Osteocyte (in vitro differentiated cells): ENCODE measurements at regions not wholly inside any gene's neighbourhood (a gene's known extent, or its start where the extent isn't known, plus 50 kb on each side); places are given as distances from the start of the nearest gene placed in this dataset.
A peak's percentile ranks its signal among the peaks of the same experiment; 100 is the strongest.

Source experiments
- DNase-seq: peaks from one replicate; pipeline ENCODE4 v3.0.0; 2021; ENCODE audit warnings: mixed read lengths; ENCODE audit not compliant: unreplicated experiment; ENCODE audit errors: extremely low spot score
- H3K27ac Mint-ChIP-seq: one replicate; pipeline ENCODE4 v1.8.0; 2021; ENCODE audit warnings: mild to moderate bottlenecking, mixed read lengths; ENCODE audit not compliant: unreplicated experiment
- H3K27me3 Mint-ChIP-seq: one replicate; pipeline ENCODE4 v1.8.0; 2021; ENCODE audit warnings: mixed read lengths; ENCODE audit not compliant: unreplicated experiment
- H3K36me3 Mint-ChIP-seq: one replicate; pipeline ENCODE4 v1.8.0; 2021; ENCODE audit warnings: mixed read lengths; ENCODE audit not compliant: unreplicated experiment
- H3K4me1 Mint-ChIP-seq: one replicate; pipeline ENCODE4 v1.8.0; 2021; ENCODE audit warnings: mixed read lengths; ENCODE audit not compliant: unreplicated experiment
- H3K4me3 Mint-ChIP-seq: one replicate; pipeline ENCODE4 v1.8.0; 2021; ENCODE audit warnings: mild to moderate bottlenecking, moderate library complexity, mixed read lengths; ENCODE audit not compliant: unreplicated experiment
- H3K9me3 Mint-ChIP-seq: one replicate; pipeline ENCODE4 v1.8.0; 2021; ENCODE audit warnings: mixed read lengths; ENCODE audit not compliant: unreplicated experiment
- TF ChIP-seq, protein P1 (sequence below): fragments of 200-600 bp; sonication (generic); IDR thresholded peaks from 2 replicates; pipeline ENCODE4 v1.5.0; 2021; ENCODE audit warnings: antibody characterized with exemption, mild to moderate bottlenecking, moderate library complexity

- H3K27ac Mint-ChIP-seq: no peak overlapping the region
- no peaks in the 10 kb centered on the region for H3K36me3 Mint-ChIP-seq
- H3K27me3 Mint-ChIP-seq: no peaks in the 10 kb centered on the region
- H3K4me1 Mint-ChIP-seq: peaks cover 5% of the 10 kb centered on the region
- DNase-seq: no peak
- TF ChIP-seq, protein P1, sequence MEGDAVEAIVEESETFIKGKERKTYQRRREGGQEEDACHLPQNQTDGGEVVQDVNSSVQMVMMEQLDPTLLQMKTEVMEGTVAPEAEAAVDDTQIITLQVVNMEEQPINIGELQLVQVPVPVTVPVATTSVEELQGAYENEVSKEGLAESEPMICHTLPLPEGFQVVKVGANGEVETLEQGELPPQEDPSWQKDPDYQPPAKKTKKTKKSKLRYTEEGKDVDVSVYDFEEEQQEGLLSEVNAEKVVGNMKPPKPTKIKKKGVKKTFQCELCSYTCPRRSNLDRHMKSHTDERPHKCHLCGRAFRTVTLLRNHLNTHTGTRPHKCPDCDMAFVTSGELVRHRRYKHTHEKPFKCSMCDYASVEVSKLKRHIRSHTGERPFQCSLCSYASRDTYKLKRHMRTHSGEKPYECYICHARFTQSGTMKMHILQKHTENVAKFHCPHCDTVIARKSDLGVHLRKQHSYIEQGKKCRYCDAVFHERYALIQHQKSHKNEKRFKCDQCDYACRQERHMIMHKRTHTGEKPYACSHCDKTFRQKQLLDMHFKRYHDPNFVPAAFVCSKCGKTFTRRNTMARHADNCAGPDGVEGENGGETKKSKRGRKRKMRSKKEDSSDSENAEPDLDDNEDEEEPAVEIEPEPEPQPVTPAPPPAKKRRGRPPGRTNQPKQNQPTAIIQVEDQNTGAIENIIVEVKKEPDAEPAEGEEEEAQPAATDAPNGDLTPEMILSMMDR: no peak
- H3K9me3 Mint-ChIP-seq: no peaks in the 10 kb centered on the region
- no peak overlapping the region for H3K4me3 Mint-ChIP-seq
These were observed 375.5 kb downstream of the TOX3 start for GRCh38 chr16:52171481-52171880.

- Mint-ChIP-seq H3K36me3 (no peaks in the 10 kb centered on the region), H3K4me3 (no peak overlapping the region), H3K27ac (no peak overlapping the region), H3K9me3 (no peaks in the 10 kb centered on the region), H3K4me1 (peaks cover 10% of the 10 kb centered on the region), H3K27me3 (no peaks in the 10 kb centered on the region)
- TF ChIP-seq, protein P1: no peak
- DNase-seq: no peak
These were observed 379.6 kb downstream of the TOX3 start for GRCh38 chr16:52167328-52167727.

- H3K4me1 Mint-ChIP-seq: peaks cover 15% of the 10 kb centered on the region
- no peak overlapping the region for H3K27ac Mint-ChIP-seq
- no peak overlapping the region for H3K4me3 Mint-ChIP-seq
- TF ChIP-seq, protein P1: no peak
- no peaks in the 10 kb centered on the region for H3K27me3 Mint-ChIP-seq
- no peaks in the 10 kb centered on the region for H3K36me3 Mint-ChIP-seq
- no peak for DNase-seq
- no peaks in the 10 kb centered on the region for H3K9me3 Mint-ChIP-seq
These were observed 381.0 kb downstream of the TOX3 start for GRCh38 chr16:52165961-52166360.

GRCh38 chr16:52149003-52149402, 397.9 kb downstream of the TOX3 start:
- TF ChIP-seq, protein P1: no peak
- Mint-ChIP-seq H3K9me3 (no peaks in the 10 kb centered on the region), H3K36me3 (no peaks in the 10 kb centered on the region), H3K27me3 (no peaks in the 10 kb centered on the region), H3K4me1 (peaks cover 16% of the 10 kb centered on the region), H3K27ac (no peak overlapping the region), H3K4me3 (no peak overlapping the region)
- no peak for DNase-seq

DNA sequence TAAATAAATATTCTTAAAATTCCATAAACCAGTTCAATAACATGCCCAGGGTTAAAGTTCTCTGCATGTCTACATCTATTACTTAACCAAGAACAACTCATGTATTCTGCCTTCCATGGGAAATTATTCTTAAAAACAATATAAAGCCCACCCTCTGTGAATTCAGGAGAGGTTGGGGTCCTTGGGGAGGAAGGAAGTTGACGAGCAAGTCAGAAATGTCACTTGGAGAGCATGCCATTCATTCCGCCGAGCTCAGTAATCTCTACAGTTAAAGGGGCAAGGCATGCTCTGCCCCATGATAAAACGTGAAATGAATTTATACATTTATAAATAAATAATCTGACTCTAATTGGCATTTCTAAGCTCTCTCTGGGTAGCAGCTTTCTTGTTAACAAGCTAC, 405.1 kb downstream of the TOX3 start:
- Mint-ChIP-seq H3K4me1 (peaks cover 40% of the 10 kb centered on the region), H3K9me3 (no peaks in the 10 kb centered on the region), H3K36me3 (no peaks in the 10 kb centered on the region), H3K27ac (peak overlapping the region; percentile 71), H3K27me3 (no peaks in the 10 kb centered on the region), H3K4me3 (peak overlapping the region; percentile 14)
- TF ChIP-seq, protein P1: no peak
- DNase-seq: no peak
